ENCODE measurements at regions not wholly inside any gene's neighbourhood (a gene's known extent, or its start where the extent isn't known, plus 50 kb on each side); places are given as distances from the start of the nearest gene placed in this dataset.

- DNase-seq = no peak
These were observed 122.6 kb upstream of the PHACTR1 start for GRCh38 chr6:12593771-12594529.

GRCh38 chr6:12594530-12594893 is 122.1 kb upstream of the PHACTR1 start:
- DNase-seq = no peak

- DNase-seq = no peak
These were observed 121.3 kb upstream of the PHACTR1 start for GRCh38 chr6:12595161-12595811.

- DNase-seq = no peak
These were observed 119.8 kb upstream of the PHACTR1 start for GRCh38 chr6:12596731-12597130.

GRCh38 chr6:12598919-12599318 is 117.6 kb upstream of the PHACTR1 start:
- no peak for DNase-seq

- no peak for DNase-seq
These were observed 114.7 kb upstream of the PHACTR1 start for GRCh38 chr6:12601881-12602280.

- no peak for DNase-seq
These were observed 114.2 kb upstream of the PHACTR1 start for GRCh38 chr6:12602342-12602741.

- DNase-seq = no peak
These were observed 113.5 kb upstream of the PHACTR1 start for GRCh38 chr6:12602951-12603672.

- DNase-seq = no peak
These were observed 112.9 kb upstream of the PHACTR1 start for GRCh38 chr6:12603673-12604049.

GRCh38 chr6:12605888-12606345 is 110.7 kb upstream of the PHACTR1 start:
- peak; percentile 14 for DNase-seq

- DNase-seq = no peak
These were observed 110.0 kb upstream of the PHACTR1 start for GRCh38 chr6:12606616-12607015.

- DNase-seq = no peak
These were observed 108.3 kb upstream of the PHACTR1 start for GRCh38 chr6:12608016-12608860.

GRCh38 chr6:12608874-12609273 is 107.7 kb upstream of the PHACTR1 start:
- DNase-seq = no peak

GRCh38 chr6:12609751-12610150 is 106.8 kb upstream of the PHACTR1 start:
- no peak for DNase-seq

- no peak for DNase-seq
These were observed 105.7 kb upstream of the PHACTR1 start for GRCh38 chr6:12610862-12611261.

GRCh38 chr6:12613811-12614210 is 102.8 kb upstream of the PHACTR1 start:
- no peak for DNase-seq

- no peak for DNase-seq
These were observed 102.1 kb upstream of the PHACTR1 start for GRCh38 chr6:12614456-12614855.

GRCh38 chr6:12618296-12618695 is 98.3 kb upstream of the PHACTR1 start:
- no peak for DNase-seq

- DNase-seq = no peak
These were observed 94.8 kb upstream of the PHACTR1 start for GRCh38 chr6:12621754-12622153.

GRCh38 chr6:12622566-12622965 is 94.0 kb upstream of the PHACTR1 start:
- no peak for DNase-seq

- DNase-seq = no peak
These were observed 92.3 kb upstream of the PHACTR1 start for GRCh38 chr6:12624142-12624837.

- no peak for DNase-seq
These were observed 89.5 kb upstream of the PHACTR1 start for GRCh38 chr6:12627053-12627452.

Measured in DMS 273 treated with DMSO at 0.1 percent for 48 hours (cell line).